ENCODE measurements at regions not wholly inside any gene's neighbourhood (a gene's known extent, or its start where the extent isn't known, plus 50 kb on each side); places are given as distances from the start of the nearest gene placed in this dataset.

DNA sequence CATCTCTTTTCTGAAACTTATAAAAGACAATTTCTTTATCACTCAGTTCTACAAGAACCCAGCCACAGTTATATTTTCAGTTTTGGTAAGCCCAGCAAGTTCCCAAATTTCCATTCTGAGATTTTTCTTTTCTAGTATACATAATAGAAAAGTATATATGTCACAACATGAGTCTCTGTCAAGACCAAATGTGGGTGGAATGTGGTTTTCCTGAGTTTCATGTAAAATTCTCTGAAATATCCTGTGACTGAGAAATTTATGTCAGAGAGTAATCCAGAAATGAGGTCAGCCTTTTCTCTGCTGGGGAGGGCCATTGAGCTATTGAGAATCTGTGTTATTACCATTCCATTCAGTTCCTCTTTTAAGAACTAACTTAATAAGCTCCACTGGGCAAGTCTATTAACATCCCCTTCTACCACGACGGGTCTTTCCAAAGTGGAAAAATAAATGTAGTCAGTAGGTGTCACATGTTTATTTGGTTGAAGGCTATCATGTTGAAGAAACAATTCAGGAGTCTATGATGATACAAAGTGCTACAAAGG is 100.7 kb upstream of the HMGN3 start:
- Mint-ChIP-seq H3K36me3 (ENCODE audit: low read depth, unreplicated experiment) (no peaks in the 10 kb centered on the region), H3K4me3 (ENCODE audit: unreplicated experiment) (no peak overlapping the region), H3K27ac (ENCODE audit: unreplicated experiment) (no peak overlapping the region), H3K4me1 (ENCODE audit: low read depth, unreplicated experiment) (peaks cover 12% of the 10 kb centered on the region), H3K27me3 (ENCODE audit: low read depth, unreplicated experiment) (no peaks in the 10 kb centered on the region), H3K9me3 (ENCODE audit: unreplicated experiment) (no peaks in the 10 kb centered on the region)
- Histone ChIP-seq H3K4me2 (ENCODE audit: low read length) (no peak overlapping the region), H4K20me1 (ENCODE audit: insufficient read depth, low read length) (no peaks in the 10 kb centered on the region), H3K36me3 (ENCODE audit: insufficient read depth, low read length) (no peaks in the 10 kb centered on the region), H3K4me1 (ENCODE audit: insufficient read depth, low read length) (no peaks in the 10 kb centered on the region), H3K4me3 (ENCODE audit: insufficient read depth, low read depth, low read length) (no peak overlapping the region), H3K27me3 (ENCODE audit: insufficient read depth, low read length) (no peaks in the 10 kb centered on the region), H3K79me2 (ENCODE audit: insufficient read depth, low read length) (no peaks in the 10 kb centered on the region), H3K9me3 (ENCODE audit: insufficient read depth, low read depth, low read length) (no peaks in the 10 kb centered on the region), H3K9ac (ENCODE audit: low read length) (no peak overlapping the region), H3K27ac (ENCODE audit: low read depth, low read length) (no peak overlapping the region), H2AFZ (ENCODE audit: low read depth, low read length) (no peak overlapping the region)
- FAIRE-seq = no peak
- no peak for DNase-seq (ENCODE audit: low read depth)
- no peak for TF ChIP-seq EZH2 (IDR thresholded peaks at IDR 0.05; ENCODE audit: insufficient read depth, low read length)
- TF ChIP-seq, protein P1, sequence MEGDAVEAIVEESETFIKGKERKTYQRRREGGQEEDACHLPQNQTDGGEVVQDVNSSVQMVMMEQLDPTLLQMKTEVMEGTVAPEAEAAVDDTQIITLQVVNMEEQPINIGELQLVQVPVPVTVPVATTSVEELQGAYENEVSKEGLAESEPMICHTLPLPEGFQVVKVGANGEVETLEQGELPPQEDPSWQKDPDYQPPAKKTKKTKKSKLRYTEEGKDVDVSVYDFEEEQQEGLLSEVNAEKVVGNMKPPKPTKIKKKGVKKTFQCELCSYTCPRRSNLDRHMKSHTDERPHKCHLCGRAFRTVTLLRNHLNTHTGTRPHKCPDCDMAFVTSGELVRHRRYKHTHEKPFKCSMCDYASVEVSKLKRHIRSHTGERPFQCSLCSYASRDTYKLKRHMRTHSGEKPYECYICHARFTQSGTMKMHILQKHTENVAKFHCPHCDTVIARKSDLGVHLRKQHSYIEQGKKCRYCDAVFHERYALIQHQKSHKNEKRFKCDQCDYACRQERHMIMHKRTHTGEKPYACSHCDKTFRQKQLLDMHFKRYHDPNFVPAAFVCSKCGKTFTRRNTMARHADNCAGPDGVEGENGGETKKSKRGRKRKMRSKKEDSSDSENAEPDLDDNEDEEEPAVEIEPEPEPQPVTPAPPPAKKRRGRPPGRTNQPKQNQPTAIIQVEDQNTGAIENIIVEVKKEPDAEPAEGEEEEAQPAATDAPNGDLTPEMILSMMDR (IDR thresholded peaks at IDR 0.05; ENCODE audit: insufficient read depth, low read depth, low read length) = no peak

DNA sequence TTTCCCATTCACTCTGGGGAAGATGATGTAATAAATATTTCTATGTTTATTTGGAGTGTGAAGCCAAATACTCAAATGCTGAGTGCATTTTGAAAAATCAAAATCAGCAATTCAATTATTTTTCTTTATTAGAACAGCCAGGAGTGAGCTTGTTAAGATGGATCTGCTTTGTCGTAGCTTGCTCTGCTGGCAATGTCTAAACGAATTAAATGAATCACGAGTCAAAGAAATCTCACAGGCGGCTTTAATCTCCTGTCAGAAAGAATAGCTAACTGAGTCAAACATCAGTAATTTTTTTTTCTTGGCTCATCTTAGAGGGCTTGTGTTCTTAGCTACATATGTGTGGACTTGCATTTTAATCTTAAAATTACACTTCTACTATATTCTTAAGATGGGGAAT is 100.2 kb upstream of the HMGN3 start:
- H2AFZ ChIP-seq (ENCODE audit: low read depth, low read length) = no peak overlapping the region
- Mint-ChIP-seq H3K36me3 (ENCODE audit: low read depth, unreplicated experiment) (no peaks in the 10 kb centered on the region), H3K4me3 (ENCODE audit: unreplicated experiment) (no peak overlapping the region), H3K9me3 (ENCODE audit: unreplicated experiment) (no peaks in the 10 kb centered on the region), H3K27me3 (ENCODE audit: low read depth, unreplicated experiment) (no peaks in the 10 kb centered on the region), H3K4me1 (ENCODE audit: low read depth, unreplicated experiment) (peaks cover 12% of the 10 kb centered on the region), H3K27ac (ENCODE audit: unreplicated experiment) (no peak overlapping the region)
- no peak overlapping the region for H3K27ac ChIP-seq (ENCODE audit: low read depth, low read length)
- no peaks in the 10 kb centered on the region for H3K36me3 ChIP-seq (ENCODE audit: insufficient read depth, low read length)
- no peak for TF ChIP-seq EZH2 (IDR thresholded peaks at IDR 0.05; ENCODE audit: insufficient read depth, low read length)
- TF ChIP-seq, protein P1 (IDR thresholded peaks at IDR 0.05; ENCODE audit: insufficient read depth, low read depth, low read length) = no peak
- no peak overlapping the region for H3K9ac ChIP-seq (ENCODE audit: low read length)
- no peak for FAIRE-seq
- H3K79me2 ChIP-seq (ENCODE audit: insufficient read depth, low read length) = no peaks in the 10 kb centered on the region
- no peaks in the 10 kb centered on the region for H4K20me1 ChIP-seq (ENCODE audit: insufficient read depth, low read length)
- H3K27me3 ChIP-seq (ENCODE audit: insufficient read depth, low read length) = no peaks in the 10 kb centered on the region
- no peak overlapping the region for H3K4me2 ChIP-seq (ENCODE audit: low read length)
- no peaks in the 10 kb centered on the region for H3K9me3 ChIP-seq (ENCODE audit: insufficient read depth, low read depth, low read length)
- no peaks in the 10 kb centered on the region for H3K4me1 ChIP-seq (ENCODE audit: insufficient read depth, low read length)
- H3K4me3 ChIP-seq (ENCODE audit: insufficient read depth, low read depth, low read length) = no peak overlapping the region
- DNase-seq (ENCODE audit: low read depth) = no peak

DNA sequence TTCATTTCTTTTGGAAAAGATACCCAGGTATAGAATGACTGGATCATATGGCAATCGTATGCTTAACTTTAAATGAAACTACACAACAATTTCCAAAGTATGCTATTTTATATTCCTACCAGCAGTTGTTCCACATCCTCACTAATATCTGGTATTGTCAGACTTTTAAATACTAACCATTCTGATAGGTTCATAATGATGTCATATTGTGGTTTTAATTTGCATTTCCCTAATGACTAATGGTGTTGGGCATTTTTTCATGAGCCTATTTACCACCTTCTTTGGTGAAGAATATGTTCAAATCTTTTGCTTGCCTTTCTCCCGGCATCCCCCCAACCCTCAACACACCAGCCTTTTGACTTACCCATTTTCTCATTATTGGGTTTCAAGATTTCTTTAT is 96.2 kb upstream of the HMGN3 start:
- no peaks in the 10 kb centered on the region for H3K27me3 ChIP-seq (ENCODE audit: insufficient read depth, low read length)
- H3K79me2 ChIP-seq (ENCODE audit: insufficient read depth, low read length) = no peaks in the 10 kb centered on the region
- H3K36me3 ChIP-seq (ENCODE audit: insufficient read depth, low read length) = no peaks in the 10 kb centered on the region
- FAIRE-seq = no peak
- H3K4me3 ChIP-seq (ENCODE audit: insufficient read depth, low read depth, low read length) = no peak overlapping the region
- H3K4me1 ChIP-seq (ENCODE audit: insufficient read depth, low read length) = no peaks in the 10 kb centered on the region
- H2AFZ ChIP-seq (ENCODE audit: low read depth, low read length) = no peak overlapping the region
- H3K4me1 Mint-ChIP-seq (ENCODE audit: low read depth, unreplicated experiment) = peaks cover 11% of the 10 kb centered on the region
- H3K4me3 Mint-ChIP-seq (ENCODE audit: unreplicated experiment) = no peak overlapping the region
- H4K20me1 ChIP-seq (ENCODE audit: insufficient read depth, low read length) = no peaks in the 10 kb centered on the region
- H3K9ac ChIP-seq (ENCODE audit: low read length) = no peak overlapping the region
- H3K9me3 Mint-ChIP-seq (ENCODE audit: unreplicated experiment) = peaks cover 3% of the 10 kb centered on the region
- TF ChIP-seq, protein P1 (IDR thresholded peaks at IDR 0.05; ENCODE audit: insufficient read depth, low read depth, low read length) = no peak
- TF ChIP-seq EZH2 (IDR thresholded peaks at IDR 0.05; ENCODE audit: insufficient read depth, low read length) = no peak
- peak; percentile 10 for DNase-seq (ENCODE audit: low read depth)
- H3K9me3 ChIP-seq (ENCODE audit: insufficient read depth, low read depth, low read length) = no peaks in the 10 kb centered on the region
- H3K27ac Mint-ChIP-seq (ENCODE audit: unreplicated experiment) = no peak overlapping the region
- no peaks in the 10 kb centered on the region for H3K36me3 Mint-ChIP-seq (ENCODE audit: low read depth, unreplicated experiment)
- H3K4me2 ChIP-seq (ENCODE audit: low read length) = no peak overlapping the region
- no peaks in the 10 kb centered on the region for H3K27me3 Mint-ChIP-seq (ENCODE audit: low read depth, unreplicated experiment)
- H3K27ac ChIP-seq (ENCODE audit: low read depth, low read length) = no peak overlapping the region

All from astrocyte (in vitro differentiated cells and primary cell).